GM13976 (cell line): ENCODE measurements at regions not wholly inside any gene's neighbourhood (a gene's known extent, or its start where the extent isn't known, plus 50 kb on each side); places are given as distances from the start of the nearest gene placed in this dataset.

Experiments
- DNase-seq: peaks from one replicate; pipeline ENCODE4 v3.0.0; 2012; ENCODE audit warnings: low spot score
- in situ Hi-C: fragments of 300-500 bp; cut with MboI; formaldehyde crosslinking; loops from one replicate; pipeline ENCODE4 v1.12.0; 2022; ENCODE audit warnings: low sequenced_read_pairs, mixed read lengths, inconsistent platforms; ENCODE audit not compliant: unreplicated experiment
- TF ChIP-seq, protein P1 (sequence below): IDR thresholded peaks from 2 replicates; pipeline ENCODE4 v1.5.1; 2012; ENCODE audit warnings: borderline replicate concordance, mild to moderate bottlenecking; ENCODE audit not compliant: insufficient read depth; ENCODE audit errors: extremely low read depth, missing control alignments, control extremely low read depth

DNA sequence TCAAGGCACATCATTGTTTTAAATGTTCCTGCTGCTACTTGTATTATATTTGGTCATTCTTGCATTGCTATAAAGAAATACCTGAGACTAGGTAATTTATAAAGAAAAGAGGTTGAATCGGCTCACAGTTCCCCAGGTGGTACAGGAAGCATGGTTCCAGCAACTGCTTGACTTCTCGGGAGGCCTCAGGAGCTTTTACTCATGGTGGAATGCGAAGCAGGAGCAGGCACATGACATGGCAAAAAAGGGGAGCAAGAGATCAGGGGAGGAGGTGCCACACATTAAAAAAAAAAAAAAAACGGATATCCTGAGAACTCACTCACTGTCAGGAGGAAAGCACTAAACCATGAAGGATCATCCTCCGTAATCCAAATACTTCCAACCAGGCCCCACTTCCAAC is 286.9 kb upstream of the PLSCR5 start:
- DNase-seq: no peak
- TF ChIP-seq, protein P1, sequence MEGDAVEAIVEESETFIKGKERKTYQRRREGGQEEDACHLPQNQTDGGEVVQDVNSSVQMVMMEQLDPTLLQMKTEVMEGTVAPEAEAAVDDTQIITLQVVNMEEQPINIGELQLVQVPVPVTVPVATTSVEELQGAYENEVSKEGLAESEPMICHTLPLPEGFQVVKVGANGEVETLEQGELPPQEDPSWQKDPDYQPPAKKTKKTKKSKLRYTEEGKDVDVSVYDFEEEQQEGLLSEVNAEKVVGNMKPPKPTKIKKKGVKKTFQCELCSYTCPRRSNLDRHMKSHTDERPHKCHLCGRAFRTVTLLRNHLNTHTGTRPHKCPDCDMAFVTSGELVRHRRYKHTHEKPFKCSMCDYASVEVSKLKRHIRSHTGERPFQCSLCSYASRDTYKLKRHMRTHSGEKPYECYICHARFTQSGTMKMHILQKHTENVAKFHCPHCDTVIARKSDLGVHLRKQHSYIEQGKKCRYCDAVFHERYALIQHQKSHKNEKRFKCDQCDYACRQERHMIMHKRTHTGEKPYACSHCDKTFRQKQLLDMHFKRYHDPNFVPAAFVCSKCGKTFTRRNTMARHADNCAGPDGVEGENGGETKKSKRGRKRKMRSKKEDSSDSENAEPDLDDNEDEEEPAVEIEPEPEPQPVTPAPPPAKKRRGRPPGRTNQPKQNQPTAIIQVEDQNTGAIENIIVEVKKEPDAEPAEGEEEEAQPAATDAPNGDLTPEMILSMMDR: no peak
- in situ Hi-C loops: no loop called here

- TF ChIP-seq, protein P1: no peak
- in situ Hi-C loops: no loop called here
- DNase-seq: no peak
These were observed 284.5 kb upstream of the PLSCR5 start for GRCh38 chr3:146889626-146890025.

DNA sequence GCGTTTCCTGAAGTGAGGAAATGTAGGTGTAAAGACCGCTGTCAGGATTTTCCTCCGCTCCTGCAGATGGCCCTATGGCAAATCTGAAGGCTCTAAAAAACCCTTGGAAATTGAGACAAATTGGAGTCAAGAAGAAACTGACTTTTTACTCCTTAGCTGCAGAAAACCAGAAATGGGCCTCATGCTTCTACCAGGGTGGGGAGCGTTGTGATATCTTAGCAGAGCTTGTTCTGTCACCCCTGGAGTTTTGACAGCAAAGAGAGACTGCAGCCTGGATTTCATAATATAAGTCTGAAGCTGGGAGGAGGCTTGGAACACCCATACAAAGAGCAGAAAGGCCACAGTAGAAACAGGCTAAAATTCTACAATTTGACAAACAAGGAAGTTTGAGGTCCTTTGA is 283.0 kb upstream of the PLSCR5 start:
- TF ChIP-seq, protein P1: no peak
- in situ Hi-C loops: no loop called here
- no peak for DNase-seq

DNA sequence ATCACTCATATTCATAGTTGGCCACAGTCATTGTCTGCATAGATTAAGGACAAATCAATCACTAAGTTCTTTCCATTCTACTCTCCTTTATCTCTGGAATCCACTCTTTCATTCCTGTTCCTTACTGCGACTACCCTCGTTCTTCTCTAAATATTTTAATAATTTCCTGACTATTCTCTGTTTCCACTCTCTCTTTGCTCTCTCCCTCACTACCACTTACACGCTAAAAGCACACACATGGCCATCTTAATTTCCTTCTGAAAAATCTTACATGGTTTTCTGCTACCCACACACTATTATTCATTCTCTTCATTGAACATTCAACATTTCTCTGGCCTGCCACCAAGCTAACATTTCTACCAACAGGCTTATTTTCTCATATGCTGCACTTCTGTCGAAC is 279.6 kb upstream of the PLSCR5 start:
- no peak for DNase-seq
- TF ChIP-seq, protein P1: no peak
- in situ Hi-C loops: no loop called here

GRCh38 chr3:146884296-146884695 is 279.1 kb upstream of the PLSCR5 start:
- TF ChIP-seq, protein P1: no peak
- no peak for DNase-seq
- in situ Hi-C loops: no loop called here

DNA sequence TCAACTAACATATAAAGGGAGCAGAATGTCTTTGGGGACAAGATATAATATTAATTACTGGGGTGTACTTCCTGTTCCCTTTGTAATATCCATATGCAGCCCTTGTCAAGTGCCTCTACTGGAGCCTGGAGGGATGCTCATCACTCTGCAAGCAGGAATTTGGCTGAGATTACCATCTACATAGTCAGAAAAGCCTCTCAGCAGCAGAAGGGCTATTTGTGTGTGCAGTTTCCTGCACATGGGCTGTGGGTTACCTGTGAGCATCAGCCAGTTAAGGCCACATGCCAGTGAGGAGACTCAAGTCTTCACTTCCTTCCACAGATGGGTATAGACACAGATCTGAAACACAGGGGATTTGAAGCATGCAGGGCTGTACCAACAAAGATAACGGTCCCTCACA is 278.1 kb upstream of the PLSCR5 start:
- TF ChIP-seq, protein P1: no peak
- no peak for DNase-seq
- in situ Hi-C loops: no loop called here
